GM12872 (cell line): ENCODE measurements at regions not wholly inside any gene's neighbourhood (a gene's known extent, or its start where the extent isn't known, plus 50 kb on each side); places are given as distances from the start of the nearest gene placed in this dataset.

Experiments
- CTCF ChIP-seq: IDR thresholded peaks from 3 replicates; pipeline ENCODE4 v1.5.1; 2011; ENCODE audit warnings: low read depth, mild to moderate bottlenecking, low read length, moderate library complexity; ENCODE audit not compliant: insufficient read depth

- TF ChIP-seq CTCF: no peak
Observed at GRCh38 chr11:33479231-33479630, 221.4 kb downstream of the C11orf91 start.

GRCh38 chr11:33478111-33478573 is 221.0 kb downstream of the HIPK3 start:
- no peak for TF ChIP-seq CTCF

- no peak for TF ChIP-seq CTCF
Observed at GRCh38 chr11:33476945-33477606, 219.9 kb downstream of the HIPK3 start.

- TF ChIP-seq CTCF: no peak
Observed at GRCh38 chr11:33475993-33476392, 218.8 kb downstream of the HIPK3 start.

- TF ChIP-seq CTCF: no peak
Observed at GRCh38 chr11:33474866-33475265, 217.7 kb downstream of the HIPK3 start.

- no peak for TF ChIP-seq CTCF
Observed at GRCh38 chr11:33471541-33471940, 214.4 kb downstream of the HIPK3 start.

- no peak for TF ChIP-seq CTCF
Observed at GRCh38 chr11:33467966-33468365, 210.8 kb downstream of the HIPK3 start.
